GM18508 (cell line): ENCODE measurements at regions not wholly inside any gene's neighbourhood (a gene's known extent, or its start where the extent isn't known, plus 50 kb on each side); places are given as distances from the start of the nearest gene placed in this dataset.

Experiments used
- ATAC-seq: cut with Tn5 transposase; IDR thresholded peaks from one replicate; pipeline ENCODE4 v1.9.1; 2021; ENCODE audit warnings: moderate number of reproducible peaks; ENCODE audit not compliant: insufficient read depth, unreplicated experiment

DNA sequence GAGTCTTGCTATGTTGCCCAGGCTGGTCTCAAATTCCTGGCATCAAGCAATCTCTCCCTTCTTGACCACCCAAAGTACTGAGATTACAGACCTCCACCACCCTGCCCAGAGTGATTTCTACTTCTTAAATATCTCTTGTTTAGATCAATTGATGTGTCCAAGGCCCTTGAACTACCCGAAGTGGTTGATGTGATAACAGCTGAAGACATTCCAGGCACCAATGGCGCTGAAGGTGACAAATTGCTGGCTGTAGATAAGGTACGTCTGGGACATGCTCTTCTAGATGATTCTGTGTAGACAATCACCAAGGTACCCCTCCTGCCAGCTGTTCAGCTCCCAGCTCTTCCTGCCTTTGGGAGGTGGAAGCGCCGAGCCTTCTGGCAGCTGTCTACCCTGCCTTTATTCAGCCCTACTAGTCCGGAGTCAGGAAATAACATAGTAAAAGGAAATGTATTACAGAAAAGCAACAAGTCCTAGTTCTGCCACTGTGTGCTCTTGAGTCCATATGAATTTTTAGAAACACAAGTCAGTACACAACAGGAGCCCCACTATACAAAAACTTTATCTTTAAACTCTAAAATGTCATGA, 61.3 kb upstream of the BZW1 start:
- no peak for ATAC-seq

GRCh38 chr2:200751786-200752185, 59.9 kb upstream of the BZW1 start:
- no peak for ATAC-seq

- no peak for ATAC-seq
Observed at GRCh38 chr2:200752332-200752731, 59.4 kb upstream of the BZW1 start.

DNA sequence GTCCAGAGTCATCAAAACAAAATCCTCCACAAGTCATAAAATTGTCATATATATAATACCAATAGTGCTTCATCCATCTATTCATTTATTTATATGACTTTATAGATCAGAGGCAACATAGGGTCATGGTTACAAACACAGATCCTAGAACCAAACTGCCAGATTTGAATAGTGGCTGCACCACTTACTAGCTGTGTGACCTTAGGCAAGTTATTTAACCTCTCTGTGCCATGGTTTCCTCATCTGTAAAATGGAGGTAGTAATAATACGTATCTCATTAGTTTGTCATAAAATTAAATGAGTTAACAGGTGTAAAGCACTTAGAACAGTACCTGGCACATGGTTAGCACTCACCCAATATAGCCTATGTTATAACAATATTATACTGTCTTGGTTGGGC, 58.9 kb upstream of the BZW1 start:
- no peak for ATAC-seq

DNA sequence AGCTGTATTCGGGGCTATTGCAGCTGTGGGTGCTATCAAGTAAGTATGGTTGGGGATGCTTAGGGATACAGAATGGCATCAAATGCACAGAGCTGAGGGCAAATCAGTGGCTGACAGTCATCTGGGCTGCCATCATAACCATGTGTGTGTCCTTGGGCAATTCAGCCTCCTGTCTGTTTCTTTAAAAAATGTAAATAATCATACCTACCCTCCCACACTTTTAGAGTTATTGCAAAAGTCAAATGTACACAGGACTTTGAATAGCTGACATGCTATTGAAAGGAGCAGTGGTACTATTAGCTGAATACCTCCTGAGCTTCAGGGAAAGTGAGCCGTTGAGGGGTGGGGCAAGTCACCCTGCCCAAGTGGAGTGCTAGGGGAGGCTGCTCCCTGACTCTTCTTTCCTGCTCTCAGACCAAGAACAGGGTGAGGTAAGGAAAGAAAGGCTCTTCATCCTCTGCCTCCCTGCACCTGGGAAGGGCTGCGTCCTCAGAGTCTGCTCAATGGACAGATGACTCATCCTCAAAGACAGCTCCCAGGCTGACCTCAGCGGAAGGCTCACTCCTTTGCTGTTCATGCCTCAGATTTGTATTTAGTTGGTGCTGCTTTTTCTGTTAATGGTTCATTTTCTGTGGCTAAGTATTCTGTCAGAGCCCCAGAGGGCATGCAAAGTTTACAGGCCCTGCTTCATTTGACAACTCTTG, 54.9 kb upstream of the BZW1 start:
- peak; percentile 54 for ATAC-seq

GRCh38 chr2:200757399-200757798, 54.3 kb upstream of the BZW1 start:
- no peak for ATAC-seq

DNA sequence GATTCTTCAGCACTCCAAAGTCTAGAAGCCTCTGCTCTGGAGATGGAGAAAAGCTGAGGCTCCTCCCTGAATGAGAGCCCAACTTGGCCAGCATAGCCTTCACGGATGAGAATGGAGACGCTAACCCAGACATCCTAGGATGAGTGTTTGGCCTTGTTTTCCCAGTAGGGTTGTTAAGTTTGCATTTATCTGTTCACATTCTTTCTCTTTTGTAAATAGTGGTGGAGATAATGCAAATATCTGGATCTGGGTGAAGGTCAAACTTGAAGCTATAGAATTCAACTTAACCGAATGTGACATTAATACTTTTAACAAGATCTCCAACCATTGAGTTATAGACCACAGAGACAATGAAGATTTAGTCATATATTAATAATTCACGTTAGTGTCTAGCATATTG, 53.4 kb upstream of the BZW1 start:
- ATAC-seq: no peak

DNA sequence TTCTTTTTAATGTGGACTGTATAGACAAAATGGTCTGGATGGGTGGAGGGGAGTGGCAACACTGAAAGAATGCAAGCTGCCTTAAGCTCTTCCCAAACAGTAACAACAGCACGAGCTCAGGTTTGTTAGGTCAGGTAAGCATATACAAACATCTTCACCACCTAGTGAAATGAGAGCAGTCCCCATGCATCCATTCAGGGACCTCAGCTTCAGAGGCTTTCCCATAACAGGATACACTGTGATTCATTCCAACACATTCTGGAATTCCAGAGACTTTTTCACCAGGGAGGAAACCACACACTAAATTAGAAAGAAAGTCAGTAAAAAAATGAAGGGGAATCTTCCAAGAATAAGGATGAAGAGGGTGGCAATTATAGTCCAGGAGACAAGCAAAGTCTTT, 50.4 kb upstream of the BZW1 start:
- ATAC-seq: no peak
